ENCODE measurements at regions not wholly inside any gene's neighbourhood (a gene's known extent, or its start where the extent isn't known, plus 50 kb on each side); places are given as distances from the start of the nearest gene placed in this dataset.

GRCh38 chr10:132992433-132993215, 50.3 kb upstream of the CFAP46 start:
- Histone ChIP-seq H3K27me3 (replicated peaks in 1 of 7) (peaks cover 0 to 41% (median 0%) of the 10 kb centered on the region in 7 donors), H3K9me3 (no peaks in the 10 kb centered on the region), H3K36me3 (no peaks in the 10 kb centered on the region), H3K4me3 (no peak overlapping the region), H3K4me1 (peaks cover 0 to 10% (median 0%) of the 10 kb centered on the region in 6 donors), H3K27ac (no peak overlapping the region)
- 88 to 92% (median 89%) methylated on average over 28 to 36 of the region's 36 CpGs for WGBS, 5 donors
- intact Hi-C loops (cut with DNase I; ENCODE audit: low total_unique reads) = no loop called here
- no peak for TF ChIP-seq CTCF (IDR thresholded peaks at IDR 0.05 in 8 of 11, conservative IDR thresholded peaks at IDR 0.05 in 3 of 11)
- no peak for TF ChIP-seq POLR2A (IDR thresholded peaks at IDR 0.05)
- no peak for TF ChIP-seq POLR2AphosphoS5 (IDR thresholded peaks at IDR 0.05)
- DNase-seq = peak; percentile 67

All from spleen (tissue), 11 donors.